ENCODE measurements at regions not wholly inside any gene's neighbourhood (a gene's known extent, or its start where the extent isn't known, plus 50 kb on each side); places are given as distances from the start of the nearest gene placed in this dataset.

- TF ChIP-seq ZMAT5 (CRISPR knock-in tag; IDR thresholded peaks at IDR 0.05; ENCODE audit: borderline replicate concordance, low read depth), result no peak
- no peak for TF ChIP-seq GABPA (IDR thresholded peaks at IDR 0.05; ENCODE audit: low read depth, low read length)
- TF ChIP-seq GABPA (CRISPR knock-in tag; IDR thresholded peaks at IDR 0.05; ENCODE audit: low read depth), result no peak
- TF ChIP-seq SMC3 (IDR thresholded peaks at IDR 0.05; ENCODE audit: low read length), result no peak
- no peak for TF ChIP-seq ZNF616 (CRISPR knock-in tag; IDR thresholded peaks at IDR 0.05; ENCODE audit: low read depth)
- no peak for TF ChIP-seq THAP8 (CRISPR knock-in tag; IDR thresholded peaks at IDR 0.05; ENCODE audit: borderline replicate concordance)
- TF ChIP-seq ZIK1 (CRISPR knock-in tag; IDR thresholded peaks at IDR 0.05; ENCODE audit: borderline replicate concordance, low read depth), result no peak
- no peak for TF ChIP-seq MAFF (IDR thresholded peaks at IDR 0.05; ENCODE audit: low read depth, low read length)
- no peak for TF ChIP-seq TCF12 (IDR thresholded peaks at IDR 0.05)
- TF ChIP-seq TCF12 (CRISPR knock-in tag; IDR thresholded peaks at IDR 0.05), result no peak
- TF ChIP-seq MAX (IDR thresholded peaks at IDR 0.05), result no peak
- no peak for TF ChIP-seq ZNF777 (CRISPR knock-in tag; IDR thresholded peaks at IDR 0.05)
- no peak for TF ChIP-seq CTCF (CRISPR knock-in tag; IDR thresholded peaks at IDR 0.05)
- TF ChIP-seq MLLT10 (CRISPR knock-in tag; IDR thresholded peaks at IDR 0.05), result no peak
- no peak for TF ChIP-seq MED1 (CRISPR knock-in tag; IDR thresholded peaks at IDR 0.05)
These were observed 450.7 kb upstream of the ZP4 start for GRCh38 chr1:238341395-238341794.
